WTC11 (cell line): ENCODE measurements at regions not wholly inside any gene's neighbourhood (a gene's known extent, or its start where the extent isn't known, plus 50 kb on each side); places are given as distances from the start of the nearest gene placed in this dataset.

Experiments used
- CTCF ChIP-seq: fragments of 200-600 bp; IDR thresholded peaks from 2 replicates; pipeline ENCODE4 v1.8.0; 2022; ENCODE audit warnings: antibody characterized with exemption
- FOXP1 ChIP-seq: sonication (generic); formaldehyde crosslinking; IDR thresholded peaks from 2 replicates; pipeline ENCODE4 v1.8.0; 2022; ENCODE audit warnings: missing genetic modification reagents, mild to moderate bottlenecking, moderate library complexity, borderline replicate concordance
- JUN ChIP-seq: sonication (generic); formaldehyde crosslinking; IDR thresholded peaks from 2 replicates; pipeline ENCODE4 v1.8.0; 2023; ENCODE audit warnings: mild to moderate bottlenecking, missing genetic modification reagents
- NR3C1 ChIP-seq: sonication (generic); formaldehyde crosslinking; conservative IDR thresholded peaks from 2 replicates; pipeline ENCODE4 v1.8.1; 2023; ENCODE audit warnings: low read depth, mild to moderate bottlenecking, missing genetic modification reagents
- STAT6 ChIP-seq: sonication (generic); formaldehyde crosslinking; conservative IDR thresholded peaks from 2 replicates; pipeline ENCODE4 v1.8.1; 2023; ENCODE audit warnings: mild to moderate bottlenecking, low read depth, missing genetic modification reagents, moderate library complexity
- TCF7 ChIP-seq: sonication (generic); formaldehyde crosslinking; IDR thresholded peaks from 2 replicates; pipeline ENCODE4 v1.8.0; 2022; ENCODE audit warnings: mild to moderate bottlenecking, low read depth, missing genetic modification reagents, moderate library complexity
- ZBTB21 ChIP-seq: sonication (generic); formaldehyde crosslinking; IDR thresholded peaks from 2 replicates; pipeline ENCODE4 v1.8.1; 2023; ENCODE audit warnings: mild to moderate bottlenecking, missing genetic modification reagents, borderline replicate concordance
- ZNF396 ChIP-seq: fragments of 250-450 bp; sonication (Bioruptor Pico); IDR thresholded peaks from 2 replicates; pipeline ENCODE4 v1.8.0; 2021; ENCODE audit warnings: mild to moderate bottlenecking, moderate library complexity, borderline replicate concordance
- TF ChIP-seq, protein P1 (sequence below): sonication (generic); formaldehyde crosslinking; IDR thresholded peaks from 2 replicates; pipeline ENCODE4 v1.8.0; 2022; ENCODE audit warnings: mild to moderate bottlenecking, missing genetic modification reagents
- TF ChIP-seq, protein P2 (sequence below): sonication (generic); formaldehyde crosslinking; IDR thresholded peaks from 2 replicates; pipeline ENCODE4 v1.8.1; 2022; ENCODE audit warnings: low read depth, missing genetic modification reagents, borderline replicate concordance
- TF ChIP-seq, protein P3 (sequence below): sonication (generic); formaldehyde crosslinking; IDR thresholded peaks from 2 replicates; pipeline ENCODE4 v1.8.0; 2022; ENCODE audit warnings: mild to moderate bottlenecking, missing genetic modification reagents
- TF ChIP-seq, protein P4 (sequence below): sonication (generic); formaldehyde crosslinking; IDR thresholded peaks from 2 replicates; pipeline ENCODE4 v1.8.1; 2022; ENCODE audit warnings: missing genetic modification reagents, borderline replicate concordance

DNA sequence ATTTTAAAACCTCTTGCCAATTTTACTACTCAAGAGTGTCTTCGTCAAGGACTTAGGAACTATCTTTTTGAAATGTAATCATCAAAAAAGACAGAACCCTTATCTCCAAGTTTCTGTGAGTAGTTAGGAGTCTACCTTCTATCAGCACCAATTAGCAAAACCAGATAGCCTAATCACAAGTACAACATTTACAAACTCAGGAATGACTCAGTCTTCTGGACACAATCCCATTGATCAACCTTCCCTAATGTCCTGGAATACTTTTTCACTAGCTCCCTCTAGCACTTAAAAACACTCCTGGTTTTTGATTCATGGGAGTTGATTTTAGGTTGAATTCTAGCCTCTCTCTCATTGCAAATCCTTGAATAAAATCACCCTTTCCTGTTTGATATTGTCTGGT is 680.7 kb downstream of the PRR16 start:
- TF ChIP-seq CTCF (no peak), ZBTB21 (no peak), TCF7 (no peak), ZNF396 (CRISPR knock-in tag) (no peak), STAT6 (CRISPR knock-in tag) (no peak), NR3C1 (CRISPR knock-in tag) (no peak), JUN (no peak), FOXP1 (CRISPR knock-in tag) (no peak)
- TF ChIP-seq, protein P1, sequence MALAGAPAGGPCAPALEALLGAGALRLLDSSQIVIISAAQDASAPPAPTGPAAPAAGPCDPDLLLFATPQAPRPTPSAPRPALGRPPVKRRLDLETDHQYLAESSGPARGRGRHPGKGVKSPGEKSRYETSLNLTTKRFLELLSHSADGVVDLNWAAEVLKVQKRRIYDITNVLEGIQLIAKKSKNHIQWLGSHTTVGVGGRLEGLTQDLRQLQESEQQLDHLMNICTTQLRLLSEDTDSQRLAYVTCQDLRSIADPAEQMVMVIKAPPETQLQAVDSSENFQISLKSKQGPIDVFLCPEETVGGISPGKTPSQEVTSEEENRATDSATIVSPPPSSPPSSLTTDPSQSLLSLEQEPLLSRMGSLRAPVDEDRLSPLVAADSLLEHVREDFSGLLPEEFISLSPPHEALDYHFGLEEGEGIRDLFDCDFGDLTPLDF (CRISPR knock-in tag) = no peak
- TF ChIP-seq, protein P2, sequence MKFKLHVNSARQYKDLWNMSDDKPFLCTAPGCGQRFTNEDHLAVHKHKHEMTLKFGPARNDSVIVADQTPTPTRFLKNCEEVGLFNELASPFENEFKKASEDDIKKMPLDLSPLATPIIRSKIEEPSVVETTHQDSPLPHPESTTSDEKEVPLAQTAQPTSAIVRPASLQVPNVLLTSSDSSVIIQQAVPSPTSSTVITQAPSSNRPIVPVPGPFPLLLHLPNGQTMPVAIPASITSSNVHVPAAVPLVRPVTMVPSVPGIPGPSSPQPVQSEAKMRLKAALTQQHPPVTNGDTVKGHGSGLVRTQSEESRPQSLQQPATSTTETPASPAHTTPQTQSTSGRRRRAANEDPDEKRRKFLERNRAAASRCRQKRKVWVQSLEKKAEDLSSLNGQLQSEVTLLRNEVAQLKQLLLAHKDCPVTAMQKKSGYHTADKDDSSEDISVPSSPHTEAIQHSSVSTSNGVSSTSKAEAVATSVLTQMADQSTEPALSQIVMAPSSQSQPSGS (CRISPR knock-in tag) = no peak
- TF ChIP-seq, protein P3, sequence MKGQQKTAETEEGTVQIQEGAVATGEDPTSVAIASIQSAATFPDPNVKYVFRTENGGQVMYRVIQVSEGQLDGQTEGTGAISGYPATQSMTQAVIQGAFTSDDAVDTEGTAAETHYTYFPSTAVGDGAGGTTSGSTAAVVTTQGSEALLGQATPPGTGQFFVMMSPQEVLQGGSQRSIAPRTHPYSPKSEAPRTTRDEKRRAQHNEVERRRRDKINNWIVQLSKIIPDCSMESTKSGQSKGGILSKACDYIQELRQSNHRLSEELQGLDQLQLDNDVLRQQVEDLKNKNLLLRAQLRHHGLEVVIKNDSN (CRISPR knock-in tag) = no peak
- TF ChIP-seq, protein P4, sequence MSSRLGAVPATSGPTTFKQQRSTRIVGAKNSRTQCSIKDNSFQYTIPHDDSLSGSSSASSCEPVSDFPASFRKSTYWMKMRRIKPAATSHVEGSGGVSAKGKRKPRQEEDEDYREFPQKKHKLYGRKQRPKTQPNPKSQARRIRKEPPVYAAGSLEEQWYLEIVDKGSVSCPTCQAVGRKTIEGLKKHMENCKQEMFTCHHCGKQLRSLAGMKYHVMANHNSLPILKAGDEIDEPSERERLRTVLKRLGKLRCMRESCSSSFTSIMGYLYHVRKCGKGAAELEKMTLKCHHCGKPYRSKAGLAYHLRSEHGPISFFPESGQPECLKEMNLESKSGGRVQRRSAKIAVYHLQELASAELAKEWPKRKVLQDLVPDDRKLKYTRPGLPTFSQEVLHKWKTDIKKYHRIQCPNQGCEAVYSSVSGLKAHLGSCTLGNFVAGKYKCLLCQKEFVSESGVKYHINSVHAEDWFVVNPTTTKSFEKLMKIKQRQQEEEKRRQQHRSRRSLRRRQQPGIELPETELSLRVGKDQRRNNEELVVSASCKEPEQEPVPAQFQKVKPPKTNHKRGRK (CRISPR knock-in tag) = no peak
